Liver (tissue), 3 donors: ENCODE measurements at regions not wholly inside any gene's neighbourhood (a gene's known extent, or its start where the extent isn't known, plus 50 kb on each side); places are given as distances from the start of the nearest gene placed in this dataset.

Experiments
- CTCF ChIP-seq: fragments of 150-350 bp; IDR thresholded peaks from 2 replicates; pipeline ENCODE4 v1.5.1; 2017; ENCODE audit warnings: improper control_type of control experiment, low read depth, low read length; ENCODE audit not compliant: missing input control
- GABPA ChIP-seq, 2 donors: IDR thresholded peaks in 1 of 2; conservative IDR thresholded peaks in 1 of 2; 2 replicates each; pipeline ENCODE4 v1.6.1; 2016; ENCODE audit warnings: antibody characterized with exemption in 2 of 2, mild to moderate bottlenecking in 1 of 2, moderate library complexity in 1 of 2
- HNF4G ChIP-seq: IDR thresholded peaks from 2 replicates; pipeline ENCODE4 v1.6.1; 2016; ENCODE audit warnings: antibody characterized with exemption
- JUND ChIP-seq, 2 donors: IDR thresholded peaks; 2 replicates each; pipeline ENCODE4 v1.6.1; 2016; ENCODE audit warnings: antibody characterized with exemption in 2 of 2
- SP1 ChIP-seq: IDR thresholded peaks from 2 replicates; pipeline ENCODE4 v1.6.1; 2018; ENCODE audit warnings: antibody characterized with exemption, mild to moderate bottlenecking
- TAF1 ChIP-seq: conservative IDR thresholded peaks from 2 replicates; pipeline ENCODE4 v1.6.1; 2016; ENCODE audit warnings: antibody characterized with exemption, mild to moderate bottlenecking
- YY1 ChIP-seq: IDR thresholded peaks from 2 replicates; pipeline ENCODE4 v1.6.1; 2016; ENCODE audit warnings: antibody characterized with exemption, mild to moderate bottlenecking
- donor health status: healthy.
- donor health status: healthy.

DNA sequence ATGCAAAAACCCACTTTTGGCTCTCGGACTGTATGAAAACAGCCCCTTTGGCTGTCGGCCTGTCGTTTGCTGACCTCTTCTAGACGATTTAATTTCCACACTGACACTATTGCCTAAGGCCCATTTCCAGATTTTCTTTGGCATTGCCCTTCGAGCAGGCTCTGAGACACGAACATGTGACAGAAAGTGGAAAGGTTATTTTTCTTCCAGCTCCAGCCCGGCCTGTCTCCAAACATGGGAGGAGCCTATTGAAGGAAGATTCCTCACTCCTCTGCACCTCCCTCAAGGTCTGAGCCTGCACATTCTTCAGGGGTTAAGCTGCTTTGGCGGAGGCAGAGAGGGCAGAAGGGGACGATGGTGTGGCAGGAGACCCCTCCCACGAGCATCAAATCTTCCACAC, 85.9 kb upstream of the FOXF1 start:
- no peak for TF ChIP-seq TAF1
- TF ChIP-seq SP1 = no peak
- TF ChIP-seq CTCF = no peak
- TF ChIP-seq GABPA (IDR thresholded peaks at IDR 0.05 in 1 of 2, conservative IDR thresholded peaks at IDR 0.05 in 1 of 2) = no peak
- TF ChIP-seq JUND (IDR thresholded peaks at IDR 0.05) = no peak
- TF ChIP-seq YY1 = no peak
- no peak for TF ChIP-seq HNF4G
